HG03097 (cell line): ENCODE measurements at regions not wholly inside any gene's neighbourhood (a gene's known extent, or its start where the extent isn't known, plus 50 kb on each side); places are given as distances from the start of the nearest gene placed in this dataset.
"Not testable (repeated sequence)": the region's sequence is repeated elsewhere in the genome, so short reads cannot be mapped to it uniquely, and the experiment has no call there.

Source experiments
- ATAC-seq: cut with Tn5 transposase; IDR thresholded peaks from one replicate; pipeline ENCODE4 v1.9.1; 2021; ENCODE audit not compliant: unreplicated experiment, low FRiP score

- no peak for ATAC-seq
These were observed 554.8 kb upstream of the HTR2C start for GRCh38 chrX:114028907-114029662.

GRCh38 chrX:114017086-114017485 lies 566.8 kb upstream of the HTR2C start:
- ATAC-seq: no peak

- ATAC-seq: no peak
These were observed 567.9 kb upstream of the HTR2C start for GRCh38 chrX:114015966-114016365.

GRCh38 chrX:114006664-114007063 lies 577.2 kb upstream of the HTR2C start:
- no peak for ATAC-seq

- ATAC-seq: no peak
These were observed 587.1 kb upstream of the HTR2C start for GRCh38 chrX:113996781-113997180.

GRCh38 chrX:113991720-113992119 lies 592.2 kb upstream of the HTR2C start:
- not testable (repeated sequence) for ATAC-seq

GRCh38 chrX:113990669-113991068 lies 593.2 kb upstream of the HTR2C start:
- not testable (repeated sequence) for ATAC-seq

GRCh38 chrX:113988315-113988935 lies 595.5 kb upstream of the HTR2C start:
- not testable (repeated sequence) for ATAC-seq

GRCh38 chrX:113986427-113986826 lies 597.5 kb upstream of the HTR2C start:
- ATAC-seq: no peak

- no peak for ATAC-seq
These were observed 601.1 kb upstream of the HTR2C start for GRCh38 chrX:113982766-113983165.

- ATAC-seq: no peak
These were observed 602.9 kb upstream of the HTR2C start for GRCh38 chrX:113980953-113981352.

GRCh38 chrX:113977887-113978286 lies 606.0 kb upstream of the HTR2C start:
- ATAC-seq: no peak

- ATAC-seq: no peak
These were observed 608.4 kb upstream of the HTR2C start for GRCh38 chrX:113975441-113975840.

GRCh38 chrX:113974881-113975280 lies 609.0 kb upstream of the HTR2C start:
- no peak for ATAC-seq

GRCh38 chrX:113973706-113974105 lies 610.2 kb upstream of the HTR2C start:
- no peak for ATAC-seq

GRCh38 chrX:113966791-113967190 lies 617.1 kb upstream of the HTR2C start:
- ATAC-seq: no peak

- no peak for ATAC-seq
These were observed 621.5 kb upstream of the HTR2C start for GRCh38 chrX:113962343-113962742.

- ATAC-seq: no peak
These were observed 623.8 kb upstream of the HTR2C start for GRCh38 chrX:113959912-113960626.

GRCh38 chrX:113956936-113957335 lies 627.0 kb upstream of the HTR2C start:
- no peak for ATAC-seq

- no peak for ATAC-seq
These were observed 629.6 kb upstream of the HTR2C start for GRCh38 chrX:113954297-113954696.

GRCh38 chrX:113950081-113950678 lies 633.7 kb upstream of the HTR2C start:
- no peak for ATAC-seq
